Liver (tissue), 3 donors: ENCODE measurements at regions not wholly inside any gene's neighbourhood (a gene's known extent, or its start where the extent isn't known, plus 50 kb on each side); places are given as distances from the start of the nearest gene placed in this dataset.

Source experiments
- ATF3 ChIP-seq: IDR thresholded peaks from 2 replicates; pipeline ENCODE4 v1.6.1; 2016; ENCODE audit warnings: antibody characterized with exemption
- CTCF ChIP-seq: fragments of 150-350 bp; IDR thresholded peaks from 2 replicates; pipeline ENCODE4 v1.5.1; 2017; ENCODE audit warnings: improper control_type of control experiment, low read depth, low read length; ENCODE audit not compliant: missing input control
- GABPA ChIP-seq, 2 donors: IDR thresholded peaks in 1 of 2; conservative IDR thresholded peaks in 1 of 2; 2 replicates each; pipeline ENCODE4 v1.6.1; 2016; ENCODE audit warnings: antibody characterized with exemption in 2 of 2, mild to moderate bottlenecking in 1 of 2, moderate library complexity in 1 of 2
- JUND ChIP-seq, 2 donors: IDR thresholded peaks; 2 replicates each; pipeline ENCODE4 v1.6.1; 2016; ENCODE audit warnings: antibody characterized with exemption in 2 of 2
- MAX ChIP-seq: IDR thresholded peaks from 2 replicates; pipeline ENCODE4 v1.6.1; 2016; ENCODE audit warnings: antibody characterized with exemption
- RAD21 ChIP-seq, 2 donors: IDR thresholded peaks; 2 replicates each; pipeline ENCODE4 v1.6.1; 2016; ENCODE audit warnings: antibody characterized with exemption in 2 of 2, mild to moderate bottlenecking in 2 of 2
- SP1 ChIP-seq: IDR thresholded peaks from 2 replicates; pipeline ENCODE4 v1.6.1; 2018; ENCODE audit warnings: antibody characterized with exemption, mild to moderate bottlenecking
- YY1 ChIP-seq: IDR thresholded peaks from 2 replicates; pipeline ENCODE4 v1.6.1; 2016; ENCODE audit warnings: antibody characterized with exemption, mild to moderate bottlenecking
- ZBTB33 ChIP-seq: IDR thresholded peaks from 2 replicates; pipeline ENCODE4 v1.6.1; 2016; ENCODE audit warnings: antibody characterized with exemption
- donor health status: healthy.
- donor health status: healthy.

GRCh38 chr1:75067975-75068374, 66.2 kb upstream of the LHX8 start:
- TF ChIP-seq CTCF (no peak), GABPA (IDR thresholded peaks at IDR 0.05 in 1 of 2, conservative IDR thresholded peaks at IDR 0.05 in 1 of 2) (no peak), JUND (IDR thresholded peaks at IDR 0.05) (no peak), ATF3 (no peak), SP1 (no peak), ZBTB33 (no peak), MAX (no peak), RAD21 (IDR thresholded peaks at IDR 0.05) (no peak), YY1 (no peak)
